D721Med (cell line): ENCODE measurements at regions not wholly inside any gene's neighbourhood (a gene's known extent, or its start where the extent isn't known, plus 50 kb on each side); places are given as distances from the start of the nearest gene placed in this dataset.

Experiments
- DNase-seq: peaks from one replicate; pipeline ENCODE4 v3.0.0; 2011; ENCODE audit warnings: low spot score; ENCODE audit not compliant: insufficient read length
- FAIRE-seq: peaks from 2 replicates; lab custom pipeline; 2011; peaks lifted over from hg19 to GRCh38; lab: Jason Lieb, UNC
- CTCF ChIP-seq: IDR thresholded peaks from 2 replicates; pipeline ENCODE4 v1.5.1; 2012; ENCODE audit warnings: mild to moderate bottlenecking, control low read depth; ENCODE audit not compliant: insufficient read depth; ENCODE audit errors: missing control alignments

- FAIRE-seq (no peak), DNase-seq (no peak)
- TF ChIP-seq CTCF: no peak
Measured at GRCh38 chr4:24319387-24319786, 265.0 kb downstream of the DHX15 start.

GRCh38 chr4:24315056-24315455 is 269.3 kb downstream of the DHX15 start:
- TF ChIP-seq CTCF: no peak
- FAIRE-seq (no peak), DNase-seq (no peak)

DNA sequence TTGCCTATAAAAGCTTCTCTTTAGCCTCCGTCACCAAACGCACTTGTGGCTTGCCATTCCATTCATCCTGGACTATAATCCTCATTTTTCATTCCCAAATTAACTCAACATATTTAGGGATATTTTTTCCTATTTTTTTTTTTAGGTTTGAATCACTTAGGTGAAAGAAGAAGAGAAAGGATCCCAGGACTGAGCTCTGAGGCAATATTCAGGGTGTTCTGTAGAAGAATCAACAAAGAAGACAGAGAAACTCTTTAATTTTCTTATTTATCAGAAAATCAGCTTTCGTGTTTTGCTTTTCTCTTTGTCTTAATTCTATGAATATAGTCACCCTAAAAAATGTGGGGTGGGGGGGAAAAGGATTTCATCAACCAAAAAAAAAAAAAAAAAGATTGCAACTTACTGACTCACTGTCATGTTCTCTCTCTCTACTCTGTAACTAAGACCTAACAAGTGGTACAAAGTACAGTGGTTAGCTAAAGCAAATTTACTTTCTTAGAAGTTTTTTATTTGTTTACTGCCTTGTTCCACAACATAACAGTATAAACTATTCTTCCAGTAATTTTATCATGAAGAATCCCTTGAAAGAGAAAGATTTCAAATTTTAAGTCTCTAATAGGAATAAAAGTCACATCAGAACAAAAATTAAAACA is 272.0 kb downstream of the DHX15 start:
- DNase-seq (no peak), FAIRE-seq (no peak)
- no peak for TF ChIP-seq CTCF

- no peak for TF ChIP-seq CTCF
- DNase-seq (no peak), FAIRE-seq (no peak)
Measured at GRCh38 chr4:24303926-24304325, 280.4 kb downstream of the DHX15 start.

DNA sequence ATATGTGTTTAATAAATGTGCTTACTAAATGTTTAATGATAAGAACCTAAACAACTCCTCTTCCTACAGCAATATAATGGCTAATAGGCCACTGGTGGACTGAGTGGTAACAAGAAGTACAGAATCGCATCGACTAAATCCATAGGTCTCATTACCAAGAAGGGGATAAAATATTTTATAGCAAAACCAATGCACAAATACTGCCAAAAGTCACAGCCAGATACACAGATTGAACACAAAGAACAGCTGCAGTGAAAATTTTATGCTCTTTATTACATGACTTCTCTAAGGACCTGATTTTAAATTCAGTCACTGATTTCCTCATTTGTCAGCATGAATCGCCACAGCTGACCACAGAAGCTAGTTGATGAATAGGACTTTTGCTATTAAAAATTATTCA is 285.4 kb downstream of the DHX15 start:
- no peak for TF ChIP-seq CTCF
- DNase-seq (no peak), FAIRE-seq (no peak)

DNA sequence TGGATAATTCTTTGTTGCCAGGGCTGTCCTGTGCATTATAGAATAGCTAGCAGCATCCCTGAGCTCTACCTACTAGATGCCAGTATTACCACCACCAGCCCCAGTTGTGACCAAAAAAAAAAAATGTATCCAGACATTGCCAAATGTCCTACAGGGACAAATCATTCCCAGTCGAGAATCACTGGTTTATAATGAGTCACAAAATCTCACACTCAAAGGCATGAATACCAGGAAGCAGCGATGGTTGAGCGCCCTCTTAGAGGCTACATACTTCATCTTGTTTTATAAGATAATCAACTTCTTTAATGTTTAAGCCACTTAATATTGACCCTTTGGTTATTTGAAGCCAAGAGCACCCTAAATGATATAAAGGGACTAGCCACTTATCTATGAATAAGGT is 297.3 kb downstream of the DHX15 start:
- DNase-seq (no peak), FAIRE-seq (no peak)
- TF ChIP-seq CTCF: no peak

GRCh38 chr4:24285759-24286158 is 298.6 kb downstream of the DHX15 start:
- DNase-seq (no peak), FAIRE-seq (no peak)
- no peak for TF ChIP-seq CTCF
